ENCODE measurements at regions not wholly inside any gene's neighbourhood (a gene's known extent, or its start where the extent isn't known, plus 50 kb on each side); places are given as distances from the start of the nearest gene placed in this dataset.

DNA sequence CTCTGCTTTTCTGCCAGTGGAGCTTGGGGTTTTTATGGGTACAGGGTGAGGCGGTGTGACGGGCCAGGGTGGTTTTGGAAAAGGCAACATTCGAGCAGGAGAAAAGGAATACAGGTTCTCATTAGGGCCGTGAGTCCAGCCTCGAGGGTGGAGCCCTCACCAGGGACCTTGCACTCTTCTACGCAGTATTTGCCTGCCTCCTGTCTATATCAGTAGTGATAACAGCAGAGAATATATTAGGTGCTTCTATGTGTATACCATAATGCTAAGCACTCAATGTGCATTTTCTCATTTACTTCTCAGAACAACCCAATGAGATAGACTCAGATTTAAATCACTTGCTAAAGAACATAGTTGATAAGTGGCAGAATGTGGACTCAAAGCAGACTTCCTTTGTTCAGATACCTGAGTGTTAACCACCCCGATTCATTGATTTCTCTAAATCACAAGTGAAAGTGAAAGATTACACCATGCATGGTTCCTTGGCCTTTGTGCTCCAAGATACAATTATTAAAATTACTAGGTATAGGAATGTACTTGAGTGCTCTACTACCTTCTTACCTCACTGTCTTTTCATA is 403.9 kb downstream of the PCDH7 start:
- no peaks in the 10 kb centered on the region for H3K36me3 ChIP-seq (ENCODE audit: control insufficient read depth, insufficient read depth, low read length)

DNA sequence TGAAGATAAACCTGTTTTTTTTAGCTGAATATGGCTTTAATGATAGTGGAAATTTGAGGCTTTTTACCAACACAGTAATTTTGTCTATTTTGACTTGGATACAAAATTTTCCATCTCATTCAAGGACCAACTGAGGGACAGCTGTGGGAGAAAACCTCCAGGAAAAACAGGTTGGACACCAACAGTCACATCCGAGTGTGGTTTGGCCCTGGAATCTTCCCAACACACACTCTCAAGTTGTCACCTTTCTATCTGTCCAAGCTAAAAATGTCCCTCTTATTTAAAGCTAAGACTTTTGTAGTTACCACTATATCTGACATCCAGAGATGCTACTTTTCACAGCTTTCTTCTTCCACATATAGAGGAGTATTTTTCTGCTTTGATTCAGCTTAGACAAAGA is 404.9 kb downstream of the PCDH7 start:
- no peak for DNase-seq (ENCODE audit: low read depth in 4 of 6, low spot score in 6 of 6)
- 70% methylated on average over 1 of the region's 1 CpG for WGBS (ENCODE audit: insufficient coverage)
- no peaks in the 10 kb centered on the region for H3K4me1 ChIP-seq (ENCODE audit: control insufficient read depth, insufficient read depth, low read length)
- H3K9me3 ChIP-seq (ENCODE audit: control insufficient read depth, insufficient read depth, low read length) = no peaks in the 10 kb centered on the region
- H3K27me3 ChIP-seq (ENCODE audit: control insufficient read depth, insufficient read depth, low read length) = no peaks in the 10 kb centered on the region
- no peaks in the 10 kb centered on the region for H3K36me3 ChIP-seq (ENCODE audit: control insufficient read depth, insufficient read depth, low read length)
- H3K4me3 ChIP-seq (ENCODE audit: low read depth, low read length) = no peak overlapping the region
- no peak overlapping the region for H3K27ac ChIP-seq (ENCODE audit: low read depth, low read length)

More for the DNA sequence above, 403.9 kb downstream of the PCDH7 start:
- Histone ChIP-seq H3K27me3 (ENCODE audit: control insufficient read depth, insufficient read depth, low read length) (no peaks in the 10 kb centered on the region), H3K4me1 (ENCODE audit: control insufficient read depth, insufficient read depth, low read length) (no peaks in the 10 kb centered on the region), H3K27ac (ENCODE audit: low read depth, low read length) (no peak overlapping the region), H3K9me3 (ENCODE audit: control insufficient read depth, insufficient read depth, low read length) (no peaks in the 10 kb centered on the region), H3K4me3 (ENCODE audit: low read depth, low read length) (no peak overlapping the region)
- WGBS (ENCODE audit: insufficient coverage) = no CpG with 5 or more reads among the region's 7 CpGs
- no peak for DNase-seq (ENCODE audit: low read depth in 4 of 6, low spot score in 6 of 6)

DNA sequence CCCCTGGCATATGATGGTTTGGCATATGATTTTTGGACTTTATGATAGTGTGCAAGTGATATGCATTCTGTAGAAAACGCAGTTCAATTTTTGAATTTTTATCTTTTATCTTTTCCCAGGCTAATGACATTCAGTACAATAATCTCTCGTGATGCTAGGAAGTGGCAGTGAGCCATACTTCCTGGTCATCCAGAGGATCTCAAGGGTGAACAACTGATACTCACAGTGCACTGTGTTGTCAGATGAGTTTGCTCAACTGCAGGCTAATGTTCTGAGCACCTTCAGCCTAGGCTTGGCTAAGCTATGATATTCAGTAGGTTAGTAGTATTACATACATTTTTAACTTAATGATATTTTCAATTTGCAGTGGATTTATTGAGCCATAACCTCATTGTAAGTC is 405.3 kb downstream of the PCDH7 start:
- WGBS (ENCODE audit: insufficient coverage) = no CpG with 5 or more reads among the region's 2 CpGs
- H3K27ac ChIP-seq (ENCODE audit: low read depth, low read length) = no peak overlapping the region

DNA sequence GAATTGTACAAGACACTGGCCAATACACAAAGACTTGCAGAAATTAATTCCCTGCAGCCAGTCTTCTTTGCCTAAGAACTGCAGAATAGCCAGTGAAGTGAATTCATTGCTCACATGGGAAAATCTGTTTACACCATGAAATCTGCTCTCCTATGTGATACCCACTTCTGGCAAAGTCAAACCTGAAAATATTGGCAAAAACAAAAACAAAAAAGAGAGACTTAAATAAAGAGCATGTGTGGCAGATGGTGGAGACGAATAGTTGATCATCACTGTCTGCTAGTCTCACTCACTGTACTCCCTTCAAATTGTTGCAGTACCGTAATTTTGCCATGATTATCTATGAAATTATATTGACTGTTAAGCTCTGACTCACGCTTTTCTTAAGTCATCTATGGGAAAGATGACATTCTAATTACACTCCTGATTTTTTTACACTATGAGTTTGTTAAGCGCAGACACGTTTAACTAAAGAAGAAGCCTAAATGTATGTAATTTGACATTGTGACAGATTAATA is 406.8 kb downstream of the PCDH7 start:
- Histone ChIP-seq H3K4me3 (ENCODE audit: low read depth, low read length) (no peak overlapping the region), H3K27ac (ENCODE audit: low read depth, low read length) (no peak overlapping the region), H3K4me1 (ENCODE audit: control insufficient read depth, insufficient read depth, low read length) (no peaks in the 10 kb centered on the region), H3K27me3 (ENCODE audit: control insufficient read depth, insufficient read depth, low read length) (no peaks in the 10 kb centered on the region), H3K36me3 (ENCODE audit: control insufficient read depth, insufficient read depth, low read length) (no peaks in the 10 kb centered on the region), H3K9me3 (ENCODE audit: control insufficient read depth, insufficient read depth, low read length) (no peaks in the 10 kb centered on the region)
- DNase-seq (ENCODE audit: low read depth in 4 of 6, low spot score in 6 of 6) = peak in 1 of 6 donors; percentile 70
- no CpG with 5 or more reads among the region's 5 CpGs for WGBS (ENCODE audit: insufficient coverage)

More for the DNA sequence above, 405.3 kb downstream of the PCDH7 start:
- Histone ChIP-seq H3K36me3 (ENCODE audit: control insufficient read depth, insufficient read depth, low read length) (no peaks in the 10 kb centered on the region), H3K4me1 (ENCODE audit: control insufficient read depth, insufficient read depth, low read length) (no peaks in the 10 kb centered on the region), H3K27me3 (ENCODE audit: control insufficient read depth, insufficient read depth, low read length) (no peaks in the 10 kb centered on the region), H3K4me3 (ENCODE audit: low read depth, low read length) (no peak overlapping the region), H3K9me3 (ENCODE audit: control insufficient read depth, insufficient read depth, low read length) (no peaks in the 10 kb centered on the region)
- DNase-seq (ENCODE audit: low read depth in 4 of 6, low spot score in 6 of 6) = no peak

DNA sequence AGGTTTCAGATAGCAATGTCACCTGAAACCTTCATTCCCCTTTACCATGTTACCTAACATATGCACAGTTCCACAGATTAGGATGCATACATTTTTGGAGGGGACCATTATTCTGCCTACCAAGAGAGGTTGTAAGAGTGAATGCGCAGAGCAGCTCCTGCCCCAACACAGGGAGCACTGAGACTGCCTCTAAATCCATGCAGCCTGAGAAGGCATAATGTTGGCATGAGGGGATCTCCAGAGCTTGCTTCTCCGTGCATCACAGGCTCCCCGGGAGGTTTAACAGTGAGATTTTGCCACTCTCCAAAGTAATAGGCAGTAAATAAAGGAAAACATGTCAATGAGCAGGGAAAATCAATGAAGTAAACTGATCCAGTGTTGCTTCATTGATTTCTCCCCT is 410.8 kb downstream of the PCDH7 start:
- Histone ChIP-seq H3K4me3 (ENCODE audit: low read depth, low read length) (no peak overlapping the region), H3K4me1 (ENCODE audit: control insufficient read depth, insufficient read depth, low read length) (no peaks in the 10 kb centered on the region), H3K27me3 (ENCODE audit: control insufficient read depth, insufficient read depth, low read length) (no peaks in the 10 kb centered on the region), H3K9me3 (ENCODE audit: control insufficient read depth, insufficient read depth, low read length) (no peaks in the 10 kb centered on the region), H3K27ac (ENCODE audit: low read depth, low read length) (no peak overlapping the region), H3K36me3 (ENCODE audit: control insufficient read depth, insufficient read depth, low read length) (no peaks in the 10 kb centered on the region)
- WGBS (ENCODE audit: insufficient coverage) = 65% methylated on average over 2 of the region's 3 CpGs
- no peak for DNase-seq (ENCODE audit: low read depth in 4 of 6, low spot score in 6 of 6)

DNA sequence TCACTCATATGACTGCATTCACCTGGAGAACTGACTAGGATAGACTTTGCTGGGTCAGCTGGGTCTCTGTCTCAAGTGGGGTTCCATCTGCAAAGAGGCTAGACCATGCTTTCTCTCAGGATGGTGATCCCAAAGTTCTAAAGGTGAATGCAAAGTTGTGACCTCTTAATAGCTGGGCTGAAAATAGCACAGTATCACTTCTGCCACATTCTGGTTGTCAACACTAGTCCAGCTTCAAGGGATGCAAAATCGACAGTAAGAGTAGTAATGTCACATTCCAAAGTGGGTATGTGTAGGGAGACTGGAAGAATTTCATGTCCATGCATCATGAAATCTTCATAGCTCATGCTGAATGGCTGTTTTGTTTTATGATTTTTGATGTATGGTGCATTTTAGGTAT is 414.6 kb downstream of the PCDH7 start:
- H3K9me3 ChIP-seq (ENCODE audit: control insufficient read depth, insufficient read depth, low read length) = no peaks in the 10 kb centered on the region
- H3K4me3 ChIP-seq (ENCODE audit: low read depth, low read length) = no peak overlapping the region
- WGBS (ENCODE audit: insufficient coverage) = no CpG with 5 or more reads among the region's 1 CpG
- no peaks in the 10 kb centered on the region for H3K36me3 ChIP-seq (ENCODE audit: control insufficient read depth, insufficient read depth, low read length)
- H3K27me3 ChIP-seq (ENCODE audit: control insufficient read depth, insufficient read depth, low read length) = no peaks in the 10 kb centered on the region
- no peak overlapping the region for H3K27ac ChIP-seq (ENCODE audit: low read depth, low read length)
- DNase-seq (ENCODE audit: low read depth in 4 of 6, low spot score in 6 of 6) = no peak
- no peaks in the 10 kb centered on the region for H3K4me1 ChIP-seq (ENCODE audit: control insufficient read depth, insufficient read depth, low read length)

DNA sequence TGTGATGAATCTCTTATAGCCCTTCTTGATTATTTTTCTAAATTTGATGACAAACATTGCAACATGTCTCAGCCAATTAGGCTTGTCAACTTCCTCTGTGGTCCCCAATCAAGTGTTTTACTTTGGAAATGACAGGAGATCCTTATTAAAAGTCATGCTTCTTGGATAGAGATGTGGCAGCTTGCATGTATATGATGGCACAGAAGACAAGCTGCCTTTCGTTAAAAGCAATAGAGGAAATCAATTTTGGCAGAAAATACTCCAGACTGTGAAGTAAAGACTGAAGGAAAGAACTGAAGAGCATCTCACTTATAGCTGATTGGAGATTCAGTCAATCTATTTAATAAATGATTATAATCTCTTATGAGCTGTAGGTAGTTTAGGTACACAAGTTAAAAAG is 419.6 kb downstream of the PCDH7 start:
- no peak overlapping the region for H3K4me3 ChIP-seq (ENCODE audit: low read depth, low read length)
- H3K4me1 ChIP-seq (ENCODE audit: control insufficient read depth, insufficient read depth, low read length) = no peaks in the 10 kb centered on the region
- no peak overlapping the region for H3K27ac ChIP-seq (ENCODE audit: low read depth, low read length)
- WGBS (ENCODE audit: insufficient coverage) = no CpG with 5 or more reads among the region's 1 CpG
- no peaks in the 10 kb centered on the region for H3K9me3 ChIP-seq (ENCODE audit: control insufficient read depth, insufficient read depth, low read length)
- no peak for DNase-seq (ENCODE audit: low read depth in 4 of 6, low spot score in 6 of 6)
- H3K36me3 ChIP-seq (ENCODE audit: control insufficient read depth, insufficient read depth, low read length) = no peaks in the 10 kb centered on the region
- H3K27me3 ChIP-seq (ENCODE audit: control insufficient read depth, insufficient read depth, low read length) = no peaks in the 10 kb centered on the region

DNA sequence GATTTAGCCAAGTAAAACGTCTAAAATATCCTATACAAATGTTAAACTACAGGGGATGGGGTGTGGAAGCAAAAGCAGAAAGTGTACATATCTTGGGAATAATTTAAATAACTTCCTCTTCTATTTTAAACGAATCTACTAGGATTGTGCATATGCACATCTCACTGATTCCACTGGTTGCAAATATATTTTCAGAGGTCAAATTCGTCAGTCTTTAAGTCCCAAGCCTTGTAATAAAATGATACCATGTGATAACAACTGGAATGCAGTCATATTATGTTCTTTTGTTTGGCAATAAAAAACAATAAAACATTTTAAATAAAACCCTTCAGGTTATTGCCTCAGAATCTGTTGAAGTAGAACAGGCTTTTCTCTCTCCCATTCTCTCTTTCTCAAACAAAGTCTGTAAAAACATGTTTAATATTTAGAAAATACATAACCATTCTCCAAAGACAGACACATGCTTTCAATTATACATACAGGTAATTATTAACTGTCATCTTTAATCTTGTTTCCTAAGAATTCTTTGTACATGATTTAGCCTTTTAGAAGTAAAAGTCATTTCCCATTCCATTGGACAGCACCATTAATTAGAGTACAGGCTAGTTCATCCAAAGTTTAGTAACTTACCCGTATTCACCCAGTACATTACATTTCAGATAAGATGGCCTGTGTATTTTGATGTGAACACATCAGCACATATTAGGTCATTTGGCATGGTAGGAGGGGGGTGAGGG is 421.1 kb downstream of the PCDH7 start:
- Histone ChIP-seq H3K4me3 (ENCODE audit: low read depth, low read length) (no peak overlapping the region), H3K9me3 (ENCODE audit: control insufficient read depth, insufficient read depth, low read length) (no peaks in the 10 kb centered on the region), H3K4me1 (ENCODE audit: control insufficient read depth, insufficient read depth, low read length) (no peaks in the 10 kb centered on the region), H3K27me3 (ENCODE audit: control insufficient read depth, insufficient read depth, low read length) (no peaks in the 10 kb centered on the region), H3K27ac (ENCODE audit: low read depth, low read length) (no peak overlapping the region), H3K36me3 (ENCODE audit: control insufficient read depth, insufficient read depth, low read length) (no peaks in the 10 kb centered on the region)
- DNase-seq (ENCODE audit: low read depth in 4 of 6, low spot score in 6 of 6) = no peak
- no CpG with 5 or more reads among the region's 4 CpGs for WGBS (ENCODE audit: insufficient coverage)

DNA sequence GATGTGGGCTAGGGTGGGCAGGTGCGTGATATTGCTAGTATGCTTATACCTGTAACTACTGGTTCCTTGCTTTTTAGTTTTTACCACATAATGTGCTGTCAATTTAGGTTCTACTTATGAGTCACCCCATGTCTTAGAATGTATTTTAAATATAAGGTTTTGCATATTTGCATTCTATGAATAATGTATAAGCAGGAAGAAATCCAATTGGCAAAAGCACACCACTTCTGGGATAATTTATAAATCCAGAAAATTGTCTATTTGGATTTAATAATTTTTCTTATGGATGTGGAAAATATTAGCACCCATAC is 421.6 kb downstream of the PCDH7 start:
- Histone ChIP-seq H3K4me1 (ENCODE audit: control insufficient read depth, insufficient read depth, low read length) (no peaks in the 10 kb centered on the region), H3K27me3 (ENCODE audit: control insufficient read depth, insufficient read depth, low read length) (no peaks in the 10 kb centered on the region), H3K4me3 (ENCODE audit: low read depth, low read length) (no peak overlapping the region), H3K27ac (ENCODE audit: low read depth, low read length) (no peak overlapping the region), H3K36me3 (ENCODE audit: control insufficient read depth, insufficient read depth, low read length) (no peaks in the 10 kb centered on the region), H3K9me3 (ENCODE audit: control insufficient read depth, insufficient read depth, low read length) (no peaks in the 10 kb centered on the region)
- no CpG with 5 or more reads among the region's 1 CpG for WGBS (ENCODE audit: insufficient coverage)
- DNase-seq (ENCODE audit: low read depth in 4 of 6, low spot score in 6 of 6) = no peak

DNA sequence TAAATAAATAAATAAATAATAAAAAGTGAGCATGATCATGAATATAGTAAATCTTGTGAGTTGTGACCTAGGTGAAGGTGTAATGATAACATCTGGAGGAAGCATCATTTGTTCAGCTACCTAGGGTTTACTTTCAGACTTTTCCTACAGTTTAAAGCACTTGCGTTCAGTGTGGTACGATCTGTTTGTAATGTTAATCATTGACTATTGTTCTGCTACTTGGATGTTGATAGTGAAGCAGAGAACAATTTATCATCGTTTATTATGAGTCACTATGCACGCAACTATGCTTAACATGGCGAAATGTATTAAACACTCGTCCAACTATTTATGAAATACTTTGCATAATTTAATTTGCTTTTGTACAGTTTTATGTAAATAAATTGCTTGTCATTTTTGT is 426.2 kb downstream of the PCDH7 start:
- no peaks in the 10 kb centered on the region for H3K4me1 ChIP-seq (ENCODE audit: control insufficient read depth, insufficient read depth, low read length)
- H3K27me3 ChIP-seq (ENCODE audit: control insufficient read depth, insufficient read depth, low read length) = no peaks in the 10 kb centered on the region
- no peak for DNase-seq (ENCODE audit: low read depth in 4 of 6, low spot score in 6 of 6)
- H3K4me3 ChIP-seq (ENCODE audit: low read depth, low read length) = no peak overlapping the region
- H3K36me3 ChIP-seq (ENCODE audit: control insufficient read depth, insufficient read depth, low read length) = no peaks in the 10 kb centered on the region
- no CpG with 5 or more reads among the region's 6 CpGs for WGBS (ENCODE audit: insufficient coverage)
- no peak overlapping the region for H3K27ac ChIP-seq (ENCODE audit: low read depth, low read length)
- H3K9me3 ChIP-seq (ENCODE audit: control insufficient read depth, insufficient read depth, low read length) = no peaks in the 10 kb centered on the region
